GM12874 (cell line): ENCODE measurements at regions not wholly inside any gene's neighbourhood (a gene's known extent, or its start where the extent isn't known, plus 50 kb on each side); places are given as distances from the start of the nearest gene placed in this dataset.

Source experiments
- TF ChIP-seq, protein P1 (sequence below): IDR thresholded peaks from 2 replicates; pipeline ENCODE4 v1.5.1; 2011; ENCODE audit warnings: low read depth, mild to moderate bottlenecking, control low read depth, low read length, moderate library complexity; ENCODE audit not compliant: insufficient read depth

DNA sequence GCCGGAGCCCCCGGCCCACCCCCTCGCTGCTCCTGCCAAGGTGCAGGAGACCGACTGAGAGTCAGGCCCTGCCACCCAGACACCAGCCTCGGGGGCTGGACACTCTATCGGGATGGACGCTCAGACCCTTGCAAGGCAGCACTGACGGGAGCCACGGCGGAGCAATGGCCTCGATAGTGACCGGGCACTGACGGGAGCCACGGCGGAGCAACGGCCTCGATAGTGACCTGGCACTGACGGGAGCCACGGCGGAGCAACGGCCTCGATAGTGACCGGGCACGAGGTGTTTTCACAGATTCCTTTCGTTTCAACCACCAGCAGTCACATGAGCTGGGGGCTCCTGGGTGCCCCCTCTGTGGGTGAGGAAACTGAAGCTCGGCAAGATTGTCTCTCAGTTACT, 123.6 kb upstream of the PPP1R26 start:
- TF ChIP-seq, protein P1, sequence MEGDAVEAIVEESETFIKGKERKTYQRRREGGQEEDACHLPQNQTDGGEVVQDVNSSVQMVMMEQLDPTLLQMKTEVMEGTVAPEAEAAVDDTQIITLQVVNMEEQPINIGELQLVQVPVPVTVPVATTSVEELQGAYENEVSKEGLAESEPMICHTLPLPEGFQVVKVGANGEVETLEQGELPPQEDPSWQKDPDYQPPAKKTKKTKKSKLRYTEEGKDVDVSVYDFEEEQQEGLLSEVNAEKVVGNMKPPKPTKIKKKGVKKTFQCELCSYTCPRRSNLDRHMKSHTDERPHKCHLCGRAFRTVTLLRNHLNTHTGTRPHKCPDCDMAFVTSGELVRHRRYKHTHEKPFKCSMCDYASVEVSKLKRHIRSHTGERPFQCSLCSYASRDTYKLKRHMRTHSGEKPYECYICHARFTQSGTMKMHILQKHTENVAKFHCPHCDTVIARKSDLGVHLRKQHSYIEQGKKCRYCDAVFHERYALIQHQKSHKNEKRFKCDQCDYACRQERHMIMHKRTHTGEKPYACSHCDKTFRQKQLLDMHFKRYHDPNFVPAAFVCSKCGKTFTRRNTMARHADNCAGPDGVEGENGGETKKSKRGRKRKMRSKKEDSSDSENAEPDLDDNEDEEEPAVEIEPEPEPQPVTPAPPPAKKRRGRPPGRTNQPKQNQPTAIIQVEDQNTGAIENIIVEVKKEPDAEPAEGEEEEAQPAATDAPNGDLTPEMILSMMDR: no peak

GRCh38 chr9:135356796-135357195, 122.8 kb upstream of the PPP1R26 start:
- TF ChIP-seq, protein P1: no peak

DNA sequence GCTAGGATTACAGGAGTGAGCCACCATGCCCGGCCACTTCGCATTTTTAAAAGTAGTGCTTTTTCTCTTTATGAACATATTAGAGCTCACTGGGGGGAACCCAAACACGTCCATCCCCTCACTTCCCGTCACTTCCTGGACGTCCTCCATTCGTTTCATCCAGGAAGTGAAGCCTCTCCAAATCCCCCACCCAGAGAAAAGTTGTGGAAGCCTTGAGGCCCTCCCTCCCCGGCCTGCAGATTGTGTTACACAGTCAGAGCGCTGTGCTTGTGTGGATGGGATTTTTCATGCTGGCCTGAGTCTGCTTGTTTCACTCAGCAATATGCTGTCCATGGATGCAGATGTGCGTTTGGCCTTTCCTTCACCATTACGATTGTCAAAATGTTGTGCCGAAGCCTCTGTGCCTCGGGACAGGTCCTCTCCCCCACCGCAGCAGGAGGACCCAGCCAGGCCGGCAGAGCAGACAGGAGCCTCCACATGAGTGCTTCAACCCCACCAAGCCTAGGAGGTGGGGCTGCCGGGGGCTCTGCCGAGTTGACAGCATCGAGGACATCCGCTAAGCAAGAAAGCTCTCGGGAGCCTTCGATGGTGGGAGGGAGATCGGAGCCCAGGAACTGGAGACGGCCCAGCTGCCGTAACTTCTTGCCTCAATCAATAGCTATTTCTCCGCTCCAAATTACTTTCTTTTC, 121.6 kb upstream of the PPP1R26 start:
- TF ChIP-seq, protein P1: no peak

DNA sequence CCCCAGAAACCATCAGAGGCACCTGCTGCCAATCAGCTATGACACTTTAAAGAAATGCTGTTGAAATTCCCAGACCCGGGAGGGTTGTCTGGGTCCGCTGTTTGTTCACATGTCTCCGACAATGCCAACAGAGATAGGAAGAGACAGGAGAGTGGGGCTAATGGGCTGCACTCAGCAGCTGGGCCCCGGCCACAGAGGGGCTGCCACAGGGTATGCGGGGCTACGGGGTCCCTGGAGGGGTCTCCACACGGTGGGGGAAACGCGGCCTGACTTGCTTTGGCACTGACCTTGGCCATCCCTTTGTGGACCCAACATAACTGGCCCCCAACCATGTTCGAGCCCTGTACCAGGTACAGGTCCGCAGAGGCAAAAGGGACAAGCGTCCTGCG, 121.0 kb upstream of the PPP1R26 start:
- TF ChIP-seq, protein P1: no peak

- TF ChIP-seq, protein P1: no peak
These were observed 119.8 kb upstream of the PPP1R26 start for GRCh38 chr9:135359764-135360163.

- TF ChIP-seq, protein P1: no peak
These were observed 119.0 kb upstream of the PPP1R26 start for GRCh38 chr9:135360617-135361016.

GRCh38 chr9:135363596-135363995, 116.0 kb upstream of the PPP1R26 start:
- TF ChIP-seq, protein P1: no peak
